Ishikawa (cell line): ENCODE measurements at regions not wholly inside any gene's neighbourhood (a gene's known extent, or its start where the extent isn't known, plus 50 kb on each side); places are given as distances from the start of the nearest gene placed in this dataset.

Experiments used
- CEBPB ChIP-seq: IDR thresholded peaks from 2 replicates; pipeline ENCODE4 v1.6.1; 2012
- CREB1 ChIP-seq: IDR thresholded peaks from 2 replicates; pipeline ENCODE4 v1.6.1; 2012; ENCODE audit warnings: low read depth
- EGR1 ChIP-seq: IDR thresholded peaks from 2 replicates; pipeline ENCODE4 v1.6.1; 2012
- EP300 ChIP-seq: IDR thresholded peaks from 2 replicates; pipeline ENCODE4 v1.6.1; 2012; ENCODE audit warnings: borderline replicate concordance
- FOXM1 ChIP-seq: IDR thresholded peaks from 2 replicates; pipeline ENCODE4 v1.6.1; 2012; ENCODE audit warnings: low read depth, borderline replicate concordance
- MAX ChIP-seq: IDR thresholded peaks from 2 replicates; pipeline ENCODE4 v1.6.1; 2012
- NFIC ChIP-seq: IDR thresholded peaks from 2 replicates; pipeline ENCODE4 v1.6.1; 2012
- RAD21 ChIP-seq: IDR thresholded peaks from 2 replicates; pipeline ENCODE4 v1.6.1; 2012; ENCODE audit warnings: low read depth
- REST ChIP-seq: IDR thresholded peaks from 2 replicates; pipeline ENCODE4 v1.6.1; 2012; ENCODE audit warnings: low read depth, mild to moderate bottlenecking
- TAF1 ChIP-seq: IDR thresholded peaks from 2 replicates; pipeline ENCODE4 v1.6.1; 2012; ENCODE audit warnings: low read depth, mild to moderate bottlenecking
- TCF12 ChIP-seq: IDR thresholded peaks from 2 replicates; pipeline ENCODE4 v1.6.1; 2012; ENCODE audit warnings: low read depth
- TEAD4 ChIP-seq: IDR thresholded peaks from 2 replicates; pipeline ENCODE4 v1.6.1; 2012
- USF1 ChIP-seq: IDR thresholded peaks from 2 replicates; pipeline ENCODE4 v1.6.1; 2012
- YY1 ChIP-seq: IDR thresholded peaks from 2 replicates; pipeline ENCODE4 v1.6.1; 2012; ENCODE audit warnings: low read depth

DNA sequence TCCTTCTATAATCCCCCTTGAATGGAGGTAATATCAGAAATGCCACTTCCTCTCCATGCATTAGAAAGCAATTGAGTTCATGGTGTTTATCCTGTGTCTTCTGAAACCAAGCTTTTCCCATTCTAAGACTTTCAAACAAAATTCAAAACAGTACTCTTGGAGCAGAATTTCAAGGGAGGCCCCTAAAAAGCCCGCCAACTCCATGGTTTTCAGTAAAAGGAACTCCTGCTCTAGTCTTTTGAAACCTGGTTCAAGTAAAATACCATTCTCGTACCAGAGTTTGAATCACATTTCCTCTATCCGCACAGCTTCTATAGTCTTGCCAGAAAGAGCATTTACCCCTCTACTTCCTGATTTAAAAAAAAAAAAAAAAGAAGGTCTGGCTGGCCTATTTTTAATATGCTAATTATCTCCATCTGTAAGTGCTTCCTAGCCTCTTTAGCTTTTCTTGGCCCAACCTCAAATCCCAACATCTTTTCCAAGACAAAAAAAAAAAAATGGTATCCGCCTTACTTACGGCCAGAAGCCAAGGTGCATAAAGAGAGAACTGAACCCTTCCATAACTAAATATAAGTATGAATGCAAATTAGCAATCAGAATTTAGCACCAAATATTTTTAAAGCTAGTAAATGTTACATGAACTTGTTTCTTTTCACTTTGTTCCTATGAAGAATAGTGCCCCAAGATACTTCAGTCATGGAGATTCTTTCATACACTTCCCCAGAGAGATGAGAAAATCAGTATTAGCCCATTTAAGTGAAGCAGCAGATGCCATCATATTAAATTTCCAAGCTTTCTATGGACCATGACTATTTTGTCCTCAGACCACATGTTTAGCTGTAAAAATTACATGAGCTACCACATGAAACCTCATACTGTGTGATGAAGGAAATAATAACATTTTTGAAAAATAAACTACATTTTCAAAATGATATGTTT is 199.9 kb upstream of the FAM3C start:
- TF ChIP-seq EGR1 (no peak), FOXM1 (no peak), TCF12 (no peak), EP300 (no peak), RAD21 (no peak), CREB1 (no peak), NFIC (no peak), USF1 (no peak), TAF1 (no peak), MAX (no peak)

DNA sequence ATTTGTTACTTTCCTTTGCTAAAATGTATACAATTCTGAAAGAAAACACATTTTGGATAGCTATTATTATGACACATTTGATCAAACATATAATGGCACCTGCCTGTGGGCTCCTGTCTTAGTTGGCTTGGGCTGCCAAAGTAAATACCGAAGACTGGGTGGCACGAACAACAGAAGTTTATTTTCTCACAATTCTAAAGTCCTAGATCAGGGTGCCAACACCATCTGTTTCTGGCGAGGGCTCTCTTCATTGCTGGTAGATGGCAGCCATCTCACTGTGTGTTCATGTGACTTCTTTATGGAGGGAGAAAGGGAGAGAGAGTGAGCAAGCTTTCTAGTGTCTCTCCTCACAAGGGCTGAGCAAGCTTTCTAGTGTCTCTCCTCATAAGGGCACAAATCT is 195.8 kb upstream of the FAM3C start:
- TF ChIP-seq REST (no peak), YY1 (no peak), CEBPB (no peak), FOXM1 (no peak), TEAD4 (no peak), USF1 (no peak), EP300 (no peak), MAX (no peak), RAD21 (no peak), NFIC (no peak)

DNA sequence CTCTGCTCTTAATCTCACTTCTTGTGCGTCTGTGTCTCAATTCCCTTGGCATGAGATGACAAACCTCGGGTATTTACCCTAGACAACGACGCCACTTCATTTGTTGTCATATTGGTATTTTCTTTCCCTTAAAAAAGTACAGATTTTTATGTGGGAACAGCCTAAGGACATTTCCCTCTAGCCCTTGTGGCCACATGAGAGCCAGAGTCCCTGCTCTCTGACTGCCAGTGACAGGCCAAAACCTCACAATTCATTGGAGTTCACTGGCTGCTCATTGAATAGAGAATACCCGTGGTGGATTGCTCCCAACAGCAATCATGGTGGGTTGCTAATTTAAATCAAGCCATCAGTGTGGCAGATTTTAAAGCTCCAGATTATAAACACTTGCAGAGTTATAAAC is 191.3 kb upstream of the FAM3C start:
- no peak for TF ChIP-seq USF1
- no peak for TF ChIP-seq TEAD4
- no peak for TF ChIP-seq EGR1
- TF ChIP-seq EP300: no peak
- TF ChIP-seq RAD21: no peak
- no peak for TF ChIP-seq MAX
- TF ChIP-seq TCF12: no peak
- no peak for TF ChIP-seq FOXM1
- TF ChIP-seq TAF1: no peak
- TF ChIP-seq NFIC: no peak

GRCh38 chr7:121582258-121582657 is 186.2 kb upstream of the FAM3C start:
- TF ChIP-seq REST: no peak
- TF ChIP-seq NFIC: no peak

DNA sequence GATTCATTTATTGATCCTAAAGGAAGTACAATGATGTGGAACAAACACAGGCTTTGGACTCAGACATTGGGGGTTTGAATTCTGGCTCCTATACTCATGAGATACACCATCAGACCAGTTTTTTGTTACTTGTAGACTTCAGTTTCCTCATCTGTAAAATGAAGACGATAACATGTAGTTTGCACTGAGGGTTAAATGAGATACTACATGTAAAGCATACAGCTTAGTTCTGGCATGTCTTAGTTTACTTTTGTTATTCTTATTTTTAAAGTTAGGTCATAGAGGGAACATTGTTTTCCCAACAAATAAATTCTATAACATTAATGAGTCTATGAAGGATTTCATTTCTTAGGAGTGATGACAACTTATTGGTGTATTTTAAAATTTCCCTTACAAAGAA is 183.5 kb upstream of the FAM3C start:
- TF ChIP-seq RAD21 (no peak), USF1 (no peak), FOXM1 (no peak), EP300 (no peak), TCF12 (no peak)
